ENCODE measurements at regions not wholly inside any gene's neighbourhood (a gene's known extent, or its start where the extent isn't known, plus 50 kb on each side); places are given as distances from the start of the nearest gene placed in this dataset.

- no peak for TF ChIP-seq ZNF384 (IDR thresholded peaks at IDR 0.05)
- TF ChIP-seq PKNOX1 (IDR thresholded peaks at IDR 0.05), result no peak
- TF ChIP-seq TARDBP (IDR thresholded peaks at IDR 0.05), result no peak
- no peak for TF ChIP-seq NFRKB (IDR thresholded peaks at IDR 0.05)
- no peak for TF ChIP-seq SUZ12 (IDR thresholded peaks at IDR 0.05)
- TF ChIP-seq BHLHE40 (IDR thresholded peaks at IDR 0.05; ENCODE audit: borderline replicate concordance), result no peak
- TF ChIP-seq FOXM1 (IDR thresholded peaks at IDR 0.05; ENCODE audit: borderline replicate concordance), result no peak
- no peak for TF ChIP-seq FOXA1 (IDR thresholded peaks at IDR 0.05)
- TF ChIP-seq LEF1 (IDR thresholded peaks at IDR 0.05; ENCODE audit: borderline replicate concordance), result no peak
- no peak for TF ChIP-seq FOXK2 (IDR thresholded peaks at IDR 0.05)
- no peak for TF ChIP-seq SP1 (IDR thresholded peaks at IDR 0.05)
- no peak for TF ChIP-seq HDGF (IDR thresholded peaks at IDR 0.05; ENCODE audit: borderline replicate concordance)
- TF ChIP-seq ARNT (IDR thresholded peaks at IDR 0.05), result no peak
Measured at GRCh38 chr2:49801898-49802450, 647.7 kb upstream of the FSHR start.
